Erythroblast (primary cell): ENCODE measurements at regions not wholly inside any gene's neighbourhood (a gene's known extent, or its start where the extent isn't known, plus 50 kb on each side); places are given as distances from the start of the nearest gene placed in this dataset.

Experiments
- GATA1 ChIP-seq: IDR thresholded peaks from 2 replicates; pipeline ENCODE4 v1.6.1; 2011; ENCODE audit warnings: low read depth, mild to moderate bottlenecking, control low read depth, low read length, moderate library complexity
- POLR2A ChIP-seq: IDR thresholded peaks from 2 replicates; pipeline ENCODE4 v1.6.1; 2011; ENCODE audit warnings: mild to moderate bottlenecking, low read length

GRCh38 chr1:94651076-94651475 is 109.5 kb upstream of the F3 start:
- TF ChIP-seq POLR2A: no peak
- no peak for TF ChIP-seq GATA1
